Naive thymus-derived CD8-positive, alpha-beta T cell (primary cell): ENCODE measurements at regions not wholly inside any gene's neighbourhood (a gene's known extent, or its start where the extent isn't known, plus 50 kb on each side); places are given as distances from the start of the nearest gene placed in this dataset.
A peak's percentile ranks its signal among the peaks of the same experiment; 100 is the strongest.

Experiments
- ATAC-seq, 2 donors: fragments of 150-1000 bp; cut with Tn5 transposase in 1 of 2; sonication (Bioruptor Pico), chemical (Tn5 transposase) in 1 of 2; 1 replicate in 1 of 2; 2 replicates in 1 of 2; pipeline ENCODE4 v1.10.0; 2021; ENCODE audit warnings: mild to moderate bottlenecking in 2 of 2, moderate library complexity in 2 of 2
- POLR2A ChIA-PET: fragments of 350-600 bp; sonication (Branson Sonifier 250); formaldehyde crosslinking; loops from one replicate; lab custom pipeline; 2021; ENCODE audit warnings: antibody characterized with exemption; lab: Charles Lee
- DNase-seq, 10 donors: peaks; one replicate each; pipeline versions ENCODE4 v3.0.0 to v3.0.0-alpha.2; 2020 to 2022
- H3K27ac Mint-ChIP-seq, 10 donors: one replicate each; pipeline ENCODE4 v1.8.0; 2020 to 2022; ENCODE audit warnings: mild to moderate bottlenecking in 10 of 10, mixed read lengths in 10 of 10, moderate library complexity in 4 of 10, inconsistent platforms in 1 of 10
- H3K27me3 Mint-ChIP-seq, 5 donors: one replicate each; pipeline ENCODE4 v1.8.0; 2021 to 2022; ENCODE audit warnings: mixed read lengths in 5 of 5
- H3K36me3 Mint-ChIP-seq, 3 donors: one replicate each; pipeline ENCODE4 v1.8.0; 2020 to 2022; ENCODE audit warnings: mixed read lengths in 3 of 3, mild to moderate bottlenecking in 2 of 3, inconsistent platforms in 1 of 3
- H3K4me1 Mint-ChIP-seq, 4 donors: one replicate each; pipeline ENCODE4 v1.8.0; 2021 to 2022; ENCODE audit warnings: mixed read lengths in 4 of 4
- H3K4me3 Mint-ChIP-seq, 10 donors: one replicate each; pipeline ENCODE4 v1.8.0; 2020 to 2022; ENCODE audit warnings: mild to moderate bottlenecking in 10 of 10, mixed read lengths in 10 of 10, moderate library complexity in 6 of 10, inconsistent platforms in 1 of 10
- H3K9me3 Mint-ChIP-seq, 9 donors: one replicate each; pipeline ENCODE4 v1.8.0; 2020 to 2022; ENCODE audit warnings: mixed read lengths in 9 of 9, mild to moderate bottlenecking in 3 of 9, inconsistent platforms in 1 of 9, moderate library complexity in 1 of 9

GRCh38 chr5:60010328-60010727, 116.8 kb upstream of the PDE4D start:
- DNase-seq (no peak), ATAC-seq (no peak)
- H3K27ac Mint-ChIP-seq, result no peak overlapping the region
- H3K4me3 Mint-ChIP-seq, result no peak overlapping the region
- H3K27me3 Mint-ChIP-seq, result no peaks in the 10 kb centered on the region
- H3K9me3 Mint-ChIP-seq, result peaks cover 0 to 17% (median 1%) of the 10 kb centered on the region in 9 donors
- H3K36me3 Mint-ChIP-seq, result no peaks in the 10 kb centered on the region
- H3K4me1 Mint-ChIP-seq, result no peaks in the 10 kb centered on the region
- POLR2A ChIA-PET, result no interaction called here

GRCh38 chr5:60007729-60008128, 114.2 kb upstream of the PDE4D start:
- POLR2A ChIA-PET, result no interaction called here
- no peak overlapping the region for H3K27ac Mint-ChIP-seq
- H3K27me3 Mint-ChIP-seq, result no peaks in the 10 kb centered on the region
- H3K4me1 Mint-ChIP-seq, result no peaks in the 10 kb centered on the region
- H3K9me3 Mint-ChIP-seq, result peaks cover 0 to 17% (median 0%) of the 10 kb centered on the region in 9 donors
- H3K4me3 Mint-ChIP-seq, result no peak overlapping the region
- ATAC-seq, result no peak
- H3K36me3 Mint-ChIP-seq, result no peaks in the 10 kb centered on the region
- DNase-seq, result no peak

- ATAC-seq (no peak), DNase-seq (no peak)
- H3K4me1 Mint-ChIP-seq, result no peaks in the 10 kb centered on the region
- no peak overlapping the region for H3K27ac Mint-ChIP-seq
- H3K4me3 Mint-ChIP-seq, result no peak overlapping the region
- peaks cover 3 to 19% (median 6%) of the 10 kb centered on the region in 9 donors for H3K9me3 Mint-ChIP-seq
- POLR2A ChIA-PET, result no interaction called here
- no peaks in the 10 kb centered on the region for H3K36me3 Mint-ChIP-seq
- H3K27me3 Mint-ChIP-seq, result no peaks in the 10 kb centered on the region
These were observed 105.5 kb upstream of the PDE4D start for GRCh38 chr5:59999056-59999455.

- DNase-seq (no peak), ATAC-seq (no peak)
- POLR2A ChIA-PET, result no interaction called here
- H3K27me3 Mint-ChIP-seq, result no peaks in the 10 kb centered on the region
- no peaks in the 10 kb centered on the region for H3K36me3 Mint-ChIP-seq
- no peaks in the 10 kb centered on the region for H3K4me1 Mint-ChIP-seq
- H3K9me3 Mint-ChIP-seq, result peaks cover 0 to 13% (median 0%) of the 10 kb centered on the region in 9 donors
- H3K27ac Mint-ChIP-seq, result no peak overlapping the region
- H3K4me3 Mint-ChIP-seq, result no peak overlapping the region
These were observed 98.7 kb upstream of the PDE4D start for GRCh38 chr5:59992206-59992605.

GRCh38 chr5:59988396-59988795, 94.9 kb upstream of the PDE4D start:
- Mint-ChIP-seq H3K4me1 (no peaks in the 10 kb centered on the region), H3K4me3 (no peak overlapping the region), H3K27me3 (no peaks in the 10 kb centered on the region), H3K27ac (no peak overlapping the region), H3K36me3 (no peaks in the 10 kb centered on the region), H3K9me3 (peaks cover 0 to 13% (median 2%) of the 10 kb centered on the region in 9 donors)
- DNase-seq, result no peak
- no peak for ATAC-seq
- POLR2A ChIA-PET, result no interaction called here

GRCh38 chr5:59976342-59976741, 82.8 kb upstream of the PDE4D start:
- H3K4me1 Mint-ChIP-seq, result no peaks in the 10 kb centered on the region
- no peaks in the 10 kb centered on the region for H3K27me3 Mint-ChIP-seq
- POLR2A ChIA-PET, result no interaction called here
- no peak for DNase-seq
- no peak for ATAC-seq
- H3K9me3 Mint-ChIP-seq, result peaks cover 0 to 25% (median 3%) of the 10 kb centered on the region in 9 donors
- peak overlapping the region in 1 of 10 donors; percentile 27 for H3K27ac Mint-ChIP-seq
- H3K36me3 Mint-ChIP-seq, result no peaks in the 10 kb centered on the region
- no peak overlapping the region for H3K4me3 Mint-ChIP-seq

GRCh38 chr5:59972043-59972442, 78.5 kb upstream of the PDE4D start:
- Mint-ChIP-seq H3K27ac (no peak overlapping the region), H3K4me1 (no peaks in the 10 kb centered on the region), H3K9me3 (peaks cover 0 to 25% (median 2%) of the 10 kb centered on the region in 9 donors), H3K27me3 (no peaks in the 10 kb centered on the region), H3K4me3 (no peak overlapping the region), H3K36me3 (no peaks in the 10 kb centered on the region)
- ATAC-seq, result no peak
- DNase-seq, result no peak
- POLR2A ChIA-PET, result no interaction called here

- H3K4me1 Mint-ChIP-seq, result no peaks in the 10 kb centered on the region
- no peaks in the 10 kb centered on the region for H3K27me3 Mint-ChIP-seq
- no peak overlapping the region for H3K27ac Mint-ChIP-seq
- ATAC-seq (no peak), DNase-seq (no peak)
- POLR2A ChIA-PET, result no interaction called here
- peaks cover 0 to 20% (median 0%) of the 10 kb centered on the region in 9 donors for H3K9me3 Mint-ChIP-seq
- no peak overlapping the region for H3K4me3 Mint-ChIP-seq
- H3K36me3 Mint-ChIP-seq, result no peaks in the 10 kb centered on the region
These were observed 65.8 kb upstream of the PDE4D start for GRCh38 chr5:59959330-59959729.

- no peak overlapping the region for H3K4me3 Mint-ChIP-seq
- H3K4me1 Mint-ChIP-seq, result no peaks in the 10 kb centered on the region
- DNase-seq, result no peak
- POLR2A ChIA-PET, result no interaction called here
- no peaks in the 10 kb centered on the region for H3K27me3 Mint-ChIP-seq
- peaks cover 0 to 20% (median 0%) of the 10 kb centered on the region in 9 donors for H3K9me3 Mint-ChIP-seq
- no peak overlapping the region for H3K27ac Mint-ChIP-seq
- ATAC-seq, result no peak
- H3K36me3 Mint-ChIP-seq, result no peaks in the 10 kb centered on the region
These were observed 62.7 kb upstream of the PDE4D start for GRCh38 chr5:59956130-59956783.

GRCh38 chr5:59955241-59955640, 61.7 kb upstream of the PDE4D start:
- H3K27ac Mint-ChIP-seq, result no peak overlapping the region
- no peaks in the 10 kb centered on the region for H3K4me1 Mint-ChIP-seq
- ATAC-seq, result no peak
- no peak overlapping the region for H3K4me3 Mint-ChIP-seq
- POLR2A ChIA-PET, result no interaction called here
- no peaks in the 10 kb centered on the region for H3K27me3 Mint-ChIP-seq
- H3K36me3 Mint-ChIP-seq, result no peaks in the 10 kb centered on the region
- no peak for DNase-seq
- H3K9me3 Mint-ChIP-seq, result peaks cover 0 to 17% (median 0%) of the 10 kb centered on the region in 9 donors

GRCh38 chr5:59943452-59944113, 50.1 kb upstream of the PDE4D start:
- peaks cover 0 to 4% (median 0%) of the 10 kb centered on the region in 5 donors for H3K27me3 Mint-ChIP-seq
- no peak for DNase-seq
- no peak overlapping the region for H3K4me3 Mint-ChIP-seq
- H3K36me3 Mint-ChIP-seq, result no peaks in the 10 kb centered on the region
- no peaks in the 10 kb centered on the region for H3K9me3 Mint-ChIP-seq
- POLR2A ChIA-PET, result no interaction called here
- no peaks in the 10 kb centered on the region for H3K4me1 Mint-ChIP-seq
- ATAC-seq, result no peak
- H3K27ac Mint-ChIP-seq, result no peak overlapping the region
